LNCAP (cell line): ENCODE measurements at regions not wholly inside any gene's neighbourhood (a gene's known extent, or its start where the extent isn't known, plus 50 kb on each side); places are given as distances from the start of the nearest gene placed in this dataset.

Source experiments
- TF ChIP-seq, protein P1 (sequence below): fragments of 450-650 bp; IDR thresholded peaks from 2 replicates; pipeline ENCODE4 v1.5.1; 2017; ENCODE audit warnings: mild to moderate bottlenecking

DNA sequence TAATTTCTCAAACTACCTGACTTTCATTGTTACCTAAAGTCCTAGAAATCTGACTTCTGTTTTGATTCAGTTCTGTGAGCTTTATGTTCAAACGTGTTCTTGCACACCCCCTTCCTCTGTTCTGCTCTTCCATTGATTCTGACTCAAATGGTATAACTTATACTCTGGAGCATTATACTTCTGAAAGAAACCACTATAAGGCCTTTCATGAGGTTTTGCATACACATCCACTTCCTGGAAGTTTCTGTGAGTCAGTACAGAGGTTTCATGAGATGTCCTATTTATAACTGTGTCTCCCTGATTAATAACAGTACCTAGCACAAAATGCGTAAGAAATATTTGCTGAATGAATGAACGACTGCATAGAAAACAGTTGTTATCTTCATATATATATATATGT lies 540.2 kb upstream of the CT83 start:
- TF ChIP-seq, protein P1, sequence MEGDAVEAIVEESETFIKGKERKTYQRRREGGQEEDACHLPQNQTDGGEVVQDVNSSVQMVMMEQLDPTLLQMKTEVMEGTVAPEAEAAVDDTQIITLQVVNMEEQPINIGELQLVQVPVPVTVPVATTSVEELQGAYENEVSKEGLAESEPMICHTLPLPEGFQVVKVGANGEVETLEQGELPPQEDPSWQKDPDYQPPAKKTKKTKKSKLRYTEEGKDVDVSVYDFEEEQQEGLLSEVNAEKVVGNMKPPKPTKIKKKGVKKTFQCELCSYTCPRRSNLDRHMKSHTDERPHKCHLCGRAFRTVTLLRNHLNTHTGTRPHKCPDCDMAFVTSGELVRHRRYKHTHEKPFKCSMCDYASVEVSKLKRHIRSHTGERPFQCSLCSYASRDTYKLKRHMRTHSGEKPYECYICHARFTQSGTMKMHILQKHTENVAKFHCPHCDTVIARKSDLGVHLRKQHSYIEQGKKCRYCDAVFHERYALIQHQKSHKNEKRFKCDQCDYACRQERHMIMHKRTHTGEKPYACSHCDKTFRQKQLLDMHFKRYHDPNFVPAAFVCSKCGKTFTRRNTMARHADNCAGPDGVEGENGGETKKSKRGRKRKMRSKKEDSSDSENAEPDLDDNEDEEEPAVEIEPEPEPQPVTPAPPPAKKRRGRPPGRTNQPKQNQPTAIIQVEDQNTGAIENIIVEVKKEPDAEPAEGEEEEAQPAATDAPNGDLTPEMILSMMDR = no peak

DNA sequence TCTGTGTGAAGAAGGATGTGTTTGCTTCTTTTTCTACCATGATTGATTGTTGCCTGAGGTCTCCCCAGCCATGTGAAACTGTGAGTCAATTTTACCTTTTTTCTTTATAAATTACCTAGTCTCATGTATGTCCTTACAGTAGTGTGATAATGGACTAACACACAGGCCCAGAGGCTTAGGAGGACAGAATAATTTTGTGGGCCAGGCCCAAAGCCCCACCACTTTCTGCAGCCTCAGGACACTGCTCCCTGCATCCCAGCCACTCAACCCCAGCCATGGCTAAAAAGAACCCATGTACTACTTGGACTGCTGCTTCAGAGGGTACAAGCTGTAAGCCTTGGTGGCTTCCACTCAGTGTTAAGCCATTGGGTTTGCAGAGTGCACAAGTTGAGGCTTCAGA lies 512.7 kb upstream of the CT83 start:
- TF ChIP-seq, protein P1 = no peak

DNA sequence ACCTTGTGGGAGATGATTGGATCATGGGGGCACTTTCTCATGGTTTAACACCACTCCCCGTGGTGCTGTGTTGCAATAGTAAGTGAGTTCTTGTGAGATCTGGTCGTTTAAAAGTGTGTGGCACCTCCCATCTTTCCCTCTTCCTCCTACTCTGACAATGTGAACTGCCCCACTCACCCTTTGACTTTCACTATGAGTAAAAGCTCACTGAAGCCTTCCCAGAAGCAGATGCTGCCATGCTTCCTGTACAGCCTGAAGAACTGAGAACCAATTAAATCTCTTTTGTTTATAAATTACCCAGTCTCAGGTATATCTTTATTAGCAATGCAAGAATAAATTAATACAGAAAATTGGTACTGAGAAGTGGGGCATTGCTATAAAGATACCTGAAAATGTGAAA lies 509.6 kb upstream of the CT83 start:
- TF ChIP-seq, protein P1 = no peak

DNA sequence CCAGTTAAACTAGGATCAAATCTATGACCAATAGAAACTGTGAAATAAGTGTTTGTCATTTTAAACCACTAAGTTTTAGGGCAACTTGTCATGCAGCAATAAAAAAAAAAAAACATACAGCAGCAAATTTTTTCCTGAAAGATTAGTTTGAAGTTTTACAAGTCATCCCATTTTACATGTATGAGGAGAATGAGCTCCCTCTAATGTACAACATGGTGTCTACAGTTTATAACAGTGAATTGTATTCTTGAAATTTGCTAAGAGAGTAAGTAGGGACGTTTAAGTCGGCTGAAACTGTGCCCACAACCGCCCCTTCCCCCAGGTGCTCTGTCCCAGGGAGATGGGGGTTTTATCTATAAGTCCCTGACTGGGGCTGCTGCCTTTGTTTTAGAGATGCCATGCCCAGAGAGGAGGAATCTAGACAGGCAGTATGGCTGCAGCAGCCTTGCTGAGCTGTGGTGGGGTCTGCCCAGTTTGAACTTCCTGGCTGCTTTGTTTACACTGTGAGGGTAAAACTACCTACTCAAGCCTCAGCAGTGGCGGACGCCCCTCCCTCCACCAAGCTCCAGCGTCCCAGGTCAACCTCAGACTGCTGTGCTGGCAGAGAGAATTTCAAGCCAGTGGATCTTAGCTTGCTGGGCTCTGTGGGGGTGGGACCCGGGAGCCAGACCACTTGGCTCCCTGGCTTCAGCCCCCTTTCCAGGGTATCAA lies 499.3 kb upstream of the CT83 start:
- TF ChIP-seq, protein P1 = peak; percentile 38; the same call in 1 of the 2 replicates

DNA sequence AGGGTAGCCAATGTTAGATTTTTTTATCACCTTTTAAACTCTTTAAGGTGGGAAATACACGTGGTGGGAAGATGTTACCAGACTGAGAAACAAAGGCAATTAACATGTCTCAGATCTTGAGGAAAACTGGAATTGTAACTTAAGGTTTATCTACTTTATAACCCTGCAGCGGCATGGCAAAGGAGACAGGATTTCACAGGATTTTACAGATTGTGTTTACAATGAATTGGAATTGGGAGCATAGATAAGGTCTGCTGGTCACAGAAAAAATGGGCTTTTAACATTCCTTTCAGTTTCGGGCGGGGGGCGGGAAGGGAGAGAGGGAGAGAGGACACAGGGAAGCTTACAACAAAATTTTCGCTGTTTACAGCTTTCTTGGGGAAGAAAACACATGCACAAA lies 467.5 kb upstream of the CT83 start:
- TF ChIP-seq, protein P1 = no peak

DNA sequence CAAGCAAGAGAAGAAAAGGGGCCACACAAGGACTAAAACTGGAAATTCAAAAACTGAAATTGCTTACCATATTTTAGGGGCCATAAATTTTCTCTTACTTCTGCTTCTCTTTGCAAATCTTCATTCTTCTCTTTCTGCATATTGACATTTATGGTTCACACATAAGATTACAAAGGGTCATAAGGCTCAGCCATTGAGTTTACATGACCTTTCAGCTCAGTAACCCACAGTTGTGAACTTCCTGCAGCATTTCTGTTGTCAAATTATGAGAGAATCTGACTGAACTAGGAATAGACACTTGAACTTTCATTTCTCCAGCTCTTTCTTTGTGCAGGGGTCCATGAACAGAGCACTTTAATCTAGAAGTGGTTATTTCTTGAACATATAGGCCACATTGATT lies 434.8 kb upstream of the CT83 start:
- TF ChIP-seq, protein P1 = no peak

DNA sequence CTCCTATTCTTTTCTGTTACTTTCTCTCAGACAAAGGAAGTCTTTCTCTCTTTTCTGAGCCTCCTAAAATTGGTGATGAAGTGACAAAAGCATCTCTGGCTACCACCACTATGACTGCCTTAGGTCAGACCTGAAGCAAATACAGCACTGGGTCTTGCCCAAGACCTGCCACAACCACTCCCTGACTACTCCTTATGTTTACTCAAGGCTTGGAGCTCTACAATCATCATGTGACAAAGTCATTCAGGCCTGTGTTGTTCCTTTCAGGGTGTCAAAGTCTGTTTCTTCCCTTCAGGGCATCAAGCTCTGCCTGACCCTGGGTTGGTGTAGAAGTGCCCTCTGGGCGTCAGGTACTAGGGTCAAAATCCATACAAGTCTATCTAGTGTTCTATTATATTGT lies 419.2 kb upstream of the CT83 start:
- TF ChIP-seq, protein P1 = no peak

DNA sequence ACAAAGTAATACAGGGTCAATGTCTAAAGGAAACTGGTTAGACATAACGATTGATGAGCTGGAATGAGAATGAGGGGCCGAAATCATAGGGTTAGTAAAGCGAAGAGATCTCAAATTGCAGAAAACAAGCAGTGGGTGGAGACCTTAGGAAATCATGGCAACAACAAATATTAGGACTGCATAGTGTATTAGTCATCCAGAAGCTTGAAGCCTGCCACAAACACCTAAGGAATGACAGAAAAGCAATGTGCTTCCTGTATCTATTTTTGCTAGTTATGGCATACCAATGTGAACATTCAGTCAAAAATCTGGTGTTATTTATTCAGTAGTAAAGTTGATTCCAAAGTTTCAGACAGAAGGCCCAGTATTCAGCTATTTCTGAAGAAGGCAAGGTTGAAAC lies 410.9 kb upstream of the CT83 start:
- TF ChIP-seq, protein P1 = no peak
